ENCODE measurements at regions not wholly inside any gene's neighbourhood (a gene's known extent, or its start where the extent isn't known, plus 50 kb on each side); places are given as distances from the start of the nearest gene placed in this dataset.

GRCh38 chr7:130970696-130971095 lies 236.7 kb upstream of the KLF14 start:
- no peak for FAIRE-seq

- FAIRE-seq: no peak
Observed at GRCh38 chr7:130971297-130971696, 237.3 kb upstream of the KLF14 start.

- no peak for FAIRE-seq
Observed at GRCh38 chr7:130972201-130972600, 238.2 kb upstream of the KLF14 start.

DNA sequence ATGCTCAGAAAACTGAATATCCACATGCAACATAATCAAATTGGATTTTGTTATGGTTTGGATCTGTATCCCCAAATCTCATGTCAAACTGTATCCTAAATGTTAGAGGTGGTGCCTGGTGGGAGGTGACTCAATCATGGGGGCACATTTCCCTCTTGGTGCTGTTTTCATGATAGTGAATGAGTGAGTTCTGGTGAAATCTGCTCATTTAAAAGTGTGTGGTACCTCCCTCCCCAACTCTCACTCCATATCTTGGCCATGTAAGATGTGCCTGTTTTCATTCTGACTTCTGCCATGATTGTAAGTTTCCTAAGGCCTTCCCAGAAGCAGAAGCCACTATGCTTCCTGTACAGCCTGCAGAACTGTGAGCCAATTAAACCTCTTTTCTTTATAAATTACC lies 239.6 kb upstream of the KLF14 start:
- FAIRE-seq: no peak

DNA sequence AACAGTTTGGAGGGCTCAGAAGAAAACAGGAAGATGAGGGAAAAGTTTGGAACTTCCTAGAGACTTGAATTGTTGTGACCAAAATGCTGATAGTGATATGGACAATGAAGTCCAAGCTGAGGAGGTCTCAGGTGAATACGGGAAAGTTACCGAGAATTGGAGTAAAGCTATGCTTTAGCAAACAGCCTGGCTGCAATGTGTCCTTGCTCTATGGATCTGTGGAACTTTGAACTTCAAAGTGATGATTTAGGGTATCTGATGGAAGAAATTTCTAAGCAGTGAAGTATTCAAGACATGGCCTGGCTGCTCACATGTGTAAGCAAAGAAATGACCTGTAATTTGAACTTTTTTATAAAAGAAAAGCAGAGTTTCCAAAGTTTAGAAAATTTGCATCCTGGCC lies 240.2 kb upstream of the KLF14 start:
- no peak for FAIRE-seq

DNA sequence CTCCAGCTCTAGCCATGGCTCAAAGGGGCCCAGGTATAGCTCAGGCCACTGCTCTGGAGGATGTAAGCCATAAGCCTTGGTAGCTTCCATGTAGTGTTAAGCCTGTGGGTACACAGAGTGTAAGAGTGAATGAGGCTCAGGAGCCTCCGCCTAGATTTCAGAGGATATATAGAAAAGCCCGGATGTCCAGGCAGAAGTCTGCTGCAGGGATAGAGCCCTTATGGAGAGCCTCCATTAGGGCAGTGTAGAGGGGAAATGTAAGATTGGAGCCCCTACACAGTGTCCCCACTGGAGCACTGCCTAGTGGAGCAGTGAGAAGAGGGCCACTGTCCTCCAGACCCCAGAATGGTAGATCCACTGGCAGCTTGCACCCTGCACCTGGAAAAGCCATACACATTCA lies 240.8 kb upstream of the KLF14 start:
- no peak for FAIRE-seq

GRCh38 chr7:130975731-130976130 lies 241.7 kb upstream of the KLF14 start:
- FAIRE-seq: no peak

- peak; percentile 94 for FAIRE-seq
Observed at GRCh38 chr7:130982160-130982638, 248.2 kb upstream of the KLF14 start.

- FAIRE-seq: no peak
Observed at GRCh38 chr7:130982651-130983050, 248.6 kb upstream of the KLF14 start.

DNA sequence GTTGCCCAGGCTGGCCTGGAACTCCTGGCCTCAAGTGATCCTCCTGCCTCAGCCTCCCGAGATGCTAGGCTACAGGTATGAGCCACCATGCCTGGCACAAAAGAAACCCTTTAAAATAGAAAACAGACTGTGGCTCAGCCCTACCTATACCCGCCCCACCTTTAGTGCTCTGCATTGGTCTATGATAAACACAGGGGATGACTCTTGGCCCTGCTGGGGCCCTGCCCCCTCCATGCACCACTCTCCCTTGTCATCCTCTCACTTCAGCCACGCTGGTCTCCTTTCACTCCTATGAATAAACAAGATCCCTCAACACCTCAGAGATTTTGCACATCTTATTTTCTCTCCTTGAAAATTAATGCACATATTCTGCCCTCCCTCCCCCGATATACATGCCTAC lies 251.4 kb upstream of the KLF14 start:
- FAIRE-seq: no peak

GRCh38 chr7:130986261-130986690 lies 252.3 kb upstream of the KLF14 start:
- FAIRE-seq: no peak

DNA sequence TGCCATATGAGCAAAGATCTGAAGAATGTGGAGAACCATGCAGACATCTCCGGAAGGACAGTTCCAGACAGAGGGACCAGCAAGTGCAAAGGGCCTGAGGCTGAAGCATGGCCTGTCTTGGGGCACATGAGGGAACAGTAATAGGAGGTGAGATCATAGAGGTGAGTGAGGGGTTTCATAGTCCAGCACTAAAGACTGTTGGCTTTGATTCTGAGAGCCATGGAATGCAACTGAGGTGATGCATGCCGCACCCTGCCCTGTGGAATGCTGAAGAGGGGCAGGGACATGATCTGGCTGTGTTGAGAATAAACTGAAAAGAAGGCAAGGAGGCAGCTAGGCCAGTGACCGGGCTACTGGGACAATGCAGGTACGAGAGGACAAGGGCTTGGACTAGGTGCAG lies 253.1 kb upstream of the KLF14 start:
- FAIRE-seq: no peak

- FAIRE-seq: no peak
Observed at GRCh38 chr7:130988443-130988842, 254.4 kb upstream of the KLF14 start.

DNA sequence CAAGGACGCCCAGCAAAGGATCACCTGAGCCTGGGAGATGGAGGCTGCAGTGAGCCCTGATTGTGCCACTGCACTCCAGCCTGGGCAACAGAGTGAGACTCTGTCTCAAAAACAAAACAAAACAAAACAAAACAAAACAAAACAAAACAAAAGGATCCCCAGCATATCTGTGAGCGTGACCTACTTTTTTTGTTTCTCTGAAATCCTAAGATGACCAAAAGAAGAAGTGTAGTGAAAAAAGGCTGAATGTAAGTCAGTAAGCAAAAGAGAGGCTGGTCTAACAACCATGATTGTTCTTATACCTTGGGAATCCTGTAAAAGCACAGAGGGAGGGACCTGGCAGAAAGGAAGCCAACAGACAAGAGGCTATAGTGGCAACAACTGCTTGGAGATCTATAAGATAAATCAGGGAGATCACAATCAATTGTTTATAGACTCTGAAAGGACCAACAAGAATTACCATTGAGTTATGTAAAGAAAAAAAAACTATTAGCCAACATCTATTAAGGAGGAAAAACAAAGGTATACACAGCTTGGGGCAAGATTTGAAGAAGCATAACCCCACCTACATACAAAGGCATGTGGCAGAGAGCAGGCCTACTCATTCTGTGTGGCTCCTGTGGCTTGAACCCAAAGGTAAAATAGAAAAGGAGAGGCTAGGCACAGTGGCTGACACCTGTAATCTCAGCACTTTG lies 255.2 kb upstream of the KLF14 start:
- FAIRE-seq: no peak

DNA sequence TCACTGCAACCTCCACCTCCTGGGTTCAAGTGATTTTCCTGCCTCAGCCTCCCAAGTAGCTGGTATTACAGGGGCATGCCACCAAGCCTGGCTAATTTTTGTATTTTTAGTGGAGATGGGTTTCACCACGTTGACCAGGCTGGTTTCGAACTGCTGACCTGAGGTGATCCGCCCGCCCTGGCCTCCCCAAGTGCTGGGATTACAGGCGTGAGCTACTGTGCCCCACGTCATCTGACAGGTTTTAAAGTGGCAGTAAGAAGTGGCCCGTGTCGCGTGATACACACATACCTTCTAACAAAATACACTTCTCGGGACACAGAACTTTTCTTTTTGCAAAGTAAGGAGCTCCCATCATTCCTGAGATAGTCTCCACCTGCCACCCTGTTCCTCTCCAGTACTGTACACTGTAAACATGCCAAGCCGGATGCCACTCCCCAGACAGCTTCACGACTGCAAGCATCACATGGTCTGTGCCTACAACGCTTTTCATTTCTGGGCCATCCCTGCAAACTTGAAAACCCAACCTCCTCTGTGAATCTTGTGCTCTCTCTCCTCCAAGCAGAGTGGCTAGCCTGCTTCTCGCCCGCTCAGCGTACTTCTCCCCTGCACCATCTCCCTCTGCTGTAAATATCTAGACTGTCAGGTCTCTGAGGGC lies 256.3 kb upstream of the KLF14 start:
- FAIRE-seq: no peak

DNA sequence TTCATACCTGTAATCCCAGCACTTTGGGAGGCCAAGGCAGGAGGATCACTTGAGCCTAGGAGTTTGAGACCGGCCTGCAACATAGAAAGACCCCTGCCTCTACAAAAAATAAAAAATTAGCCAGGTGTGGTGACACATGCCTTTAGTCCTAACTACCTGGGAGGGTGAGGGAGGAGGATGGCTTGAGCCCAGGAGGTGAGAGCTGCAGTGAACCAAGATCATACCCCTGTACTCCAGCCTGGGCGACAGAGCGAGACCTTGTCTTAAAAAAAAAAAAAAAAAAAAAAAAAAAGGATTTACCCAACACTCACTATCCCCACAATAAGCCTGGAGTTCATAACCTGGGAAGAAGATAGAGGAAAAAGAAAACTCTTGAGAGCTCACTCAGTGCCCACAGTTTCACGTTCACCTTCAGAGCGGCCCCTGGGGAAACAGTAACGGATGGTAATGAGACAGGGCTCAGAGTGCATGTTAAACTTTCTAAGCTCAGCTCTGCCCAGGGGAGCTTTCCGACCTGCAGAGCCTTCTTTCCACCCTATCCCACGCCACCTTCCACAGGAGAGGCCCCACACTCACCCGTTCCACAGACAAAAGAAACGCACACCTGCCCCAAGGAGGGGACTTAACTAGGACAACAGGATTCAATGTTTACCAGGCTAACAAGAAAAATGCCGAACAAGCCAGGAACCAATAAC lies 259.8 kb upstream of the KLF14 start:
- no peak for FAIRE-seq

GRCh38 chr7:130994378-130995115 lies 260.5 kb upstream of the KLF14 start:
- no peak for FAIRE-seq

DNA sequence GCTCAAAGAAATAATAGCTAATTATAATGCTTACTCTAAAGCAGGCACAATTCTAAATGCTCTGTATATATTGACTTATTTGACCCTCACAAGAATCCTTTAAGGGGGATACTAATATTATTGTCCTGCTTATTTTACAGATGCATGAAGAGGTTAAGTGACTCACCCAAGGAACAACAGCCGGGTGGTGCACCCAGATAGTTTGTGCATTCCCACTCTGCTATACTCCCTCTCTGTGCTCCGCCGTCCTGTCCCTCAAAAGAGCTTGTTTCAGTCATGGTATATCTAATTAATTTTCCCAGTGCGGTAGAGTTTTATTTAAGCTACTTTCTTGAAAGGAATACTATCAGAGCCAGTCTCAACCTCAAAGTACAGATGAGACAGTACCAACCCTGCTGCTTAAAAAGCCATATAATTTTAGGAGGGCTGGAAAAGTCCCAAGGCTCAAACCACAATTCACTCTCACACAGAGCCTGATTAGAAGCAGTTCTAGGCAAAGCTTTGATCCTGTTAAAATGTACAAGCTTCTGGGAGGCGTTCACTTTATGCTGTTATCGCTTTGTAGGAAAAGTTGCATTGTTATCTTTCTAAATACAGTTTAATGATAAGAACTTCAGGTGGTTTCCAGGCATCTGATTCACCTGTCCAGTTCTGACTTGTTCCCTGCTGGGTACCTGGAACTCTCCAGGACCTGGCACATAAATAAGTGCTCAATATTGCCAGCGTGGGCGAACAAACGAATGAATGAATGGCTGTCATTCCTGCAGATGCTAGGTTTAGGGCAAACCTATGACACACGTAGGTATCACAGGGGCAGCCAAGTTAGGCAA lies 261.5 kb upstream of the KLF14 start:
- FAIRE-seq: no peak

DNA sequence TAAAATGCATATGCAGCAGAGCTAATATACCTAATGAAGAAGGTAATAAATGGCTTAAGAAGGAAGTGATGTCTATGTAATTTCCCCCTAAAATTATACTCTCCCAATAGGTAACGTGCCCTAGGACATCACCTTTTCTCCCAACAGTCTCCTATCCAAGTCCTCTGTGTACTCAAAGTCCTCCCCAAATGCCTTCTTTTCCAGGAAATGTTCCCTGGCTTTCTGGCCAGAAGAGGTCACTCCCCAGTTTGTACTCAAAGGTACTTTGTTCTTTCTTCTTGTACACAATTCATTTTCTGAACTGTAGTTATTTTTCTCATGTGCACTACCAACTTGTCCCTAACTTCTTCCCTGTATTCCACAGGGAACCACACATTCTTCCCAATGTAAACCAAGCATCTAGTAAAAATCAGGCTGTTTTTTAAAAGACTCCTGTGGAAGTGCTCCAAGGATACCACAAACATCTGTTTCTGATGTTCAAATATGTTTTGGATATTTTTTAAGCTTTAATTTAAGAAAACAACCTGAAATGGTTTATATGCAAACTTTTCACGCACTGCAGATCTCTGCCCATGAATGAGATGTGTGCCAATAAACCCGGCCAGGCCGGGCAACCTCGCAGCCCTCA lies 262.3 kb upstream of the KLF14 start:
- FAIRE-seq: no peak

- no peak for FAIRE-seq
Observed at GRCh38 chr7:130996833-130997231, 262.8 kb upstream of the KLF14 start.

GRCh38 chr7:130998993-130999602 lies 265.1 kb upstream of the KLF14 start:
- no peak for FAIRE-seq
